SU-DHL-6 (cell line): ENCODE measurements at regions not wholly inside any gene's neighbourhood (a gene's known extent, or its start where the extent isn't known, plus 50 kb on each side); places are given as distances from the start of the nearest gene placed in this dataset.

ENCODE experiments used
- H2AFZ ChIP-seq: fragments of 200-600 bp; sonication (generic); 2 replicates; pipeline ENCODE4 v1.6.1; 2014; ENCODE audit warnings: low read depth, mild to moderate bottlenecking, moderate library complexity, mixed read lengths, antibody characterized with exemption, low read length; ENCODE audit not compliant: severe bottlenecking
- H3F3A ChIP-seq: fragments of 200-600 bp; shearing (Covaris generic); 2 replicates; pipeline ENCODE4 v1.6.0; 2016; ENCODE audit warnings: antibody characterized with exemption, mild to moderate bottlenecking; ENCODE audit not compliant: insufficient read depth
- H3K27ac ChIP-seq: fragments of 200-600 bp; sonication (generic); 2 replicates; pipeline ENCODE4 v1.5.1; 2016; ENCODE audit warnings: low read depth, mild to moderate bottlenecking, low read length, moderate library complexity, mixed read lengths
- H3K27me3 ChIP-seq: fragments of 200-600 bp; sonication (generic), shearing (Covaris generic); 2 replicates; pipeline ENCODE4 v1.6.0; 2014; ENCODE audit warnings: mild to moderate bottlenecking, low read length
- H3K36me3 ChIP-seq: fragments of 200-600 bp; sonication (generic); 2 replicates; pipeline ENCODE4 v1.6.1; 2014; ENCODE audit warnings: mild to moderate bottlenecking, low read length, mixed read lengths
- H3K4me2 ChIP-seq: fragments of 300-600, 200-600 bp; shearing (Covaris generic), sonication (generic); 2 replicates; pipeline ENCODE4 v1.6.0; 2014; ENCODE audit warnings: low read length, low read depth, mild to moderate bottlenecking; ENCODE audit not compliant: poor library complexity, severe bottlenecking
- H3K4me3 ChIP-seq: fragments of 200-600 bp; sonication (generic); 2 replicates; pipeline ENCODE4 v1.5.1; 2014; ENCODE audit warnings: antibody characterized with exemption, low read length, mild to moderate bottlenecking, mixed read lengths; ENCODE audit not compliant: insufficient read depth, poor library complexity, severe bottlenecking
- H3K79me2 ChIP-seq: fragments of 200-600 bp; sonication (generic); 2 replicates; pipeline ENCODE4 v1.6.1; 2014; ENCODE audit warnings: mild to moderate bottlenecking, low read length, moderate library complexity; ENCODE audit not compliant: insufficient read depth
- H3K9ac ChIP-seq: fragments of 200-600 bp; sonication (generic); 2 replicates; pipeline ENCODE4 v1.7.0; 2014; ENCODE audit warnings: mild to moderate bottlenecking, low read length
- H3K9me2 ChIP-seq: fragments of 200-600 bp; sonication (generic); replicated peaks from 2 replicates; pipeline ENCODE4 v1.6.1; 2014; ENCODE audit warnings: low read length; ENCODE audit not compliant: insufficient read depth
- H3K9me3 ChIP-seq: fragments of 200-600 bp; sonication (generic); 2 replicates; pipeline ENCODE4 v1.6.1; 2014; ENCODE audit warnings: low read length, mixed read lengths; ENCODE audit not compliant: insufficient read depth
- H4K20me1 ChIP-seq: fragments of 200-600 bp; sonication (generic); 2 replicates; pipeline ENCODE4 v1.6.1; 2014; ENCODE audit warnings: low read depth, mild to moderate bottlenecking, antibody characterized with exemption, low read length, moderate library complexity, mixed read lengths
- EZH2phosphoT487 ChIP-seq: fragments of 200-600 bp; sonication (generic), shearing (Covaris generic); conservative IDR thresholded peaks from 2 replicates; pipeline ENCODE4 v1.6.1; 2018; ENCODE audit warnings: mild to moderate bottlenecking, antibody characterized with exemption, low read length, moderate library complexity, mixed read lengths
- TF ChIP-seq, protein P1 (sequence below): fragments of 200-600 bp; sonication (generic); IDR thresholded peaks from one replicate; pipeline ENCODE4 v1.5.1; 2017; ENCODE audit warnings: antibody characterized with exemption, mild to moderate bottlenecking, low read length, moderate library complexity; ENCODE audit not compliant: insufficient read depth, poor library complexity, severe bottlenecking

DNA sequence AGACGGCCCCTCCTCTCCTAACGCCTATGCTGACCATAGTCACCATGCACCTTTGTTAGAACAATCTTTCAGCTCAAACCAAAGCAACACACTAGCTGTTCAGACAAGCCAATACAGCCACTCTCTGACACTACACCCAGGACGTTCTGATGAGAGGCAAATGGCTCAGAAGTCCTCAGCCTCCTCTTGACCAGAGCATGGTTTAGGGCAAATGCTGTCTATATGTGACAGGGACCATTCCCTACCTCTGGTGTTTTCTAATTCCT is 264.8 kb upstream of the HES1 start:
- Histone ChIP-seq H3K4me3 (no peak overlapping the region), H3F3A (no peaks in the 10 kb centered on the region), H3K9ac (no peak overlapping the region), H2AFZ (no peak overlapping the region), H3K27me3 (no peaks in the 10 kb centered on the region), H3K4me2 (no peak overlapping the region), H3K9me3 (no peaks in the 10 kb centered on the region), H3K27ac (no peak overlapping the region), H3K79me2 (no peaks in the 10 kb centered on the region), H3K9me2 (no peaks in the 10 kb centered on the region), H4K20me1 (no peaks in the 10 kb centered on the region), H3K36me3 (no peaks in the 10 kb centered on the region)
- TF ChIP-seq, protein P1, sequence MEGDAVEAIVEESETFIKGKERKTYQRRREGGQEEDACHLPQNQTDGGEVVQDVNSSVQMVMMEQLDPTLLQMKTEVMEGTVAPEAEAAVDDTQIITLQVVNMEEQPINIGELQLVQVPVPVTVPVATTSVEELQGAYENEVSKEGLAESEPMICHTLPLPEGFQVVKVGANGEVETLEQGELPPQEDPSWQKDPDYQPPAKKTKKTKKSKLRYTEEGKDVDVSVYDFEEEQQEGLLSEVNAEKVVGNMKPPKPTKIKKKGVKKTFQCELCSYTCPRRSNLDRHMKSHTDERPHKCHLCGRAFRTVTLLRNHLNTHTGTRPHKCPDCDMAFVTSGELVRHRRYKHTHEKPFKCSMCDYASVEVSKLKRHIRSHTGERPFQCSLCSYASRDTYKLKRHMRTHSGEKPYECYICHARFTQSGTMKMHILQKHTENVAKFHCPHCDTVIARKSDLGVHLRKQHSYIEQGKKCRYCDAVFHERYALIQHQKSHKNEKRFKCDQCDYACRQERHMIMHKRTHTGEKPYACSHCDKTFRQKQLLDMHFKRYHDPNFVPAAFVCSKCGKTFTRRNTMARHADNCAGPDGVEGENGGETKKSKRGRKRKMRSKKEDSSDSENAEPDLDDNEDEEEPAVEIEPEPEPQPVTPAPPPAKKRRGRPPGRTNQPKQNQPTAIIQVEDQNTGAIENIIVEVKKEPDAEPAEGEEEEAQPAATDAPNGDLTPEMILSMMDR, result no peak
- TF ChIP-seq EZH2phosphoT487, result no peak

DNA sequence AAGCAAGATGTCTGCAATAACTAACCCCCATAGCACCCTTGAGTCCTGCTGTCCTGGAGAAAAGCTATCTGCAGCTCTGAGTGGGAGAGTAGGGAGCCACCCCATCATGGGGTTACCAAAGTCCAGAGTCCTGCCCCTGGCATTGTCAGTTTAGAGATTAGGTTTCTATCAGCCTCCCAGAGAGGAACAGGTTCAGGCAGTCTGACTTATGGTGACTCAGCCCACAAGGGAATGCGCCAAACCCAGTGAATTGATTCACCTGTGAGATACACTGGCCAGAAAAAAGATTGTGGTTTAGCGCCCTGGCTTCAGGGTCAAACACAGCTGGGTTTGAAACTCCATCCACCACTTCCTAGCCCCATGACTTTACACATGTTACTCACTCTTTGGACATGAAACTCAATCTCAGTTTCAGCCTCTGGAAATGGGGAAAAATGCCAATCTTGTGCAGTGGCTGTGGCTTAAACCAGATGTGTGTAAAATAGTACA is 263.6 kb upstream of the HES1 start:
- Histone ChIP-seq H3K9me3 (no peaks in the 10 kb centered on the region), H3K9me2 (no peaks in the 10 kb centered on the region), H3K4me2 (no peak overlapping the region), H2AFZ (no peak overlapping the region), H3K4me3 (no peak overlapping the region), H3K9ac (no peak overlapping the region), H3F3A (no peaks in the 10 kb centered on the region), H4K20me1 (no peaks in the 10 kb centered on the region), H3K79me2 (no peaks in the 10 kb centered on the region), H3K27me3 (no peaks in the 10 kb centered on the region), H3K27ac (no peak overlapping the region), H3K36me3 (no peaks in the 10 kb centered on the region)
- TF ChIP-seq EZH2phosphoT487, result no peak
- TF ChIP-seq, protein P1, result no peak

DNA sequence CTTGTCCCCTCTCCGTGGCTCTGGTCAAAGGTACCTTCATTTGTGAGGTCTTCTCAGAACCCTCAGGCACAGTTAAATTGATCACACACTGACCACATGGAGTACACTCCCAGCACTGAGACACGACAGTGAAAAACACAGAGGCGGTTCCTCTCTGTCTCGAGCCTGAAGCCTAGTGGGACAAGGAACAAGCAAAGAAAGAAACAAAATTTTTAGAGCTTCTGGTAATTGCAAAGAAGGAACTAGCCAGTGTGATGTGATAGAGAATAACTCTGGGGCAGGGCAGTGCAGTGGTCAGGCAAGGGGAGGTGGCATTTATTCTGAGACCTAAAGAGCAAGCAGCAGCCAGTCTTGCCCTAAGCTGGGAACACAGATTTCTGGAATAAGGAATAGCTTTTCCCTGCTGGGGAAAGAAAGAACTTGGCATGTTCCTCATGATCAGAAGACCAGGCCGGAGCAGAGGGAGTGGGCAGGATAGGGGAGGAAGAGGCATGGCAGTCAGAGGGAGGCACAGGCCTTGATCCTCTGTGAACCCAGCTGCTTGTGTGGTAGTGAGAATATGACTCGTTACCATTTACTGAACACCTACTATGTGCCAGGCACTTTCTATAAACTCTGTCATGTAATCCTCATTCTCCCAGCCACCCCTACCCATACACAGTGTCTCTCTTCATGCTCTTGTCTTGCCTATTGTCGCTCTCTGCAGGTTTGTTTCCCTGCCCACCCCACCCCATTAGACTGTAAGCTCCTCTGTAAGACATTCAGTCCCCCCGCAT is 262.3 kb upstream of the HES1 start:
- Histone ChIP-seq H2AFZ (no peak overlapping the region), H3K9me2 (no peaks in the 10 kb centered on the region), H3F3A (no peaks in the 10 kb centered on the region), H3K27ac (no peak overlapping the region), H3K79me2 (no peaks in the 10 kb centered on the region), H3K9me3 (no peaks in the 10 kb centered on the region), H3K27me3 (no peaks in the 10 kb centered on the region), H3K4me2 (no peak overlapping the region), H3K36me3 (no peaks in the 10 kb centered on the region), H3K9ac (no peak overlapping the region), H3K4me3 (no peak overlapping the region), H4K20me1 (no peaks in the 10 kb centered on the region)
- no peak for TF ChIP-seq EZH2phosphoT487
- TF ChIP-seq, protein P1, result no peak
